Mesodermal cell (in vitro differentiated cells): ENCODE measurements at regions not wholly inside any gene's neighbourhood (a gene's known extent, or its start where the extent isn't known, plus 50 kb on each side); places are given as distances from the start of the nearest gene placed in this dataset.

Experiments
- H3K27ac ChIP-seq: 2 replicates; pipeline ENCODE4 v1.7.0; 2013; ENCODE audit warnings: mild to moderate bottlenecking, low read depth, low read length, moderate library complexity; ENCODE audit not compliant: severe bottlenecking
- H3K36me3 ChIP-seq: 2 replicates; pipeline ENCODE4 v1.7.1; 2013; ENCODE audit warnings: mild to moderate bottlenecking, low read length, moderate library complexity; ENCODE audit not compliant: control insufficient read depth, insufficient read depth
- H3K4me1 ChIP-seq: one replicate; pipeline ENCODE4 v1.7.1; 2013; ENCODE audit warnings: mild to moderate bottlenecking, low read length; ENCODE audit not compliant: insufficient read depth, control insufficient read depth, poor library complexity, severe bottlenecking
- H3K4me3 ChIP-seq: 2 replicates; pipeline ENCODE4 v1.7.0; 2013; ENCODE audit warnings: low read length, control low read depth, mild to moderate bottlenecking; ENCODE audit not compliant: insufficient read depth, poor library complexity, severe bottlenecking; ENCODE audit errors: extremely low read depth
- H3K9me3 ChIP-seq: 2 replicates; pipeline ENCODE4 v1.7.1; 2013; ENCODE audit warnings: mild to moderate bottlenecking, low read length, moderate library complexity; ENCODE audit not compliant: control insufficient read depth
- WGBS, 2 experiments: methylation state at CpG; one replicate each; pipeline ENCODE4 v1.1.5; 2013; ENCODE audit warnings: missing lambda C conversion rate in 2 of 2; ENCODE audit not compliant: insufficient coverage in 2 of 2; 5-methylcytosine and 5-hydroxymethylcytosine counted together

DNA sequence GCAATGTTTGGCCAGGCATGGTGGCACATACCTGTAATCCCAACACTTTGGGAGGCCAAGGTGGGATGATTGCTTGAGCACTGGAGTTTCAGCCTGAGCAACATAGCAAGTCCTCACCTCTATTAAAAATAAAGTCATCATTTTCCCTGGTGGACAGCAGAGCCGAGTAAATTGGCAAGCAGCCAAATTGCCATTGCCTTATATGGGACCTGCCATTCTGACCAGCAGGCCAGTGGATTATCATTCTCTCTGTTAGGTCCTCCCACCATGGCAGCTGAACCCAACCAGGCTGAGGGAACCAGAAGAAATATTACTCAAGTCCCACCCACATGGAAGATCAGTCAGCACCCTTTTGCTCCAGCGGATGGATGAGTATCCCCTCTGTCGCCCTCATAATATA, 1829.9 kb downstream of the EFNA5 start:
- 90 to 100% methylated on average over 1 to 2 of the region's 3 CpGs for WGBS, 2 experiments
- Histone ChIP-seq H3K36me3 (no peaks in the 10 kb centered on the region), H3K4me1 (no peaks in the 10 kb centered on the region), H3K4me3 (no peak overlapping the region), H3K9me3 (no peaks in the 10 kb centered on the region), H3K27ac (no peak overlapping the region)

DNA sequence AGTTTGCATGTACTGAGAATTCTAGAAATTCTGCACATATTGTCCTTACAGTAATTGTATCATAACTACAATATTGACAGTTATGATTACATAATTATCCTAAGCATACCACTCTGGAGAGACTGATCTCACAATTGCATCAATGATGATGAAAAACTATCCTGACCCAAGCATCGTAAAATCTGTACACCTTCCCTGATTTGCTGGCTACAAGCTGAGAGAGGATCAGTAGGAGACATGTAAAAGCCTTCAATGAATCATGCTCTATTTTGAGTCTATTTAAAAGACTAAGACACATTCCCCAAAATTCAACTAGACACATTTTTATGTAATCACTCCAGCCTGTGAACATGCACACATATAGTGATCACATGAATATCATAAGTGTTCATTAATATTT, 1833.8 kb downstream of the EFNA5 start:
- 83% methylated on average over 1 of the region's 1 CpG for WGBS, 2 experiments
- Histone ChIP-seq H3K4me1 (no peaks in the 10 kb centered on the region), H3K9me3 (no peaks in the 10 kb centered on the region), H3K4me3 (no peak overlapping the region), H3K36me3 (no peaks in the 10 kb centered on the region), H3K27ac (no peak overlapping the region)

DNA sequence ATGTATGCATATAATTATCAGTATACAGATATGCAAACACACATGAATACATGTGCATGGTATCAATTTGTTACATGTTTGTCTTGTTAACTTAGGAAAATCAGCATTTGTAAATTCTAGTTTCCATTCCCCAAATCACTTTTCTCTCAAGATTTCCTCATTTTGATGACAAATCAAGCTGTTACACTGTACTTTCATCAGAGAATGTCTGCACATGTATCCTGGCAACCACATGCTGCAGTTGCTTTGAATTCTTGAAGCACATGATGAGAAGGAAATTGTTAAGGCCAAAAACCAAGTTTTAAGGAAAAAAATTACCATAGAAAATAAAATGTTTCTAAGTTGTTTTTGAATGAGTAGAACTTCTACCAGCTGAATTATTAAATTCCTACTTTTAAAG, 1834.5 kb downstream of the EFNA5 start:
- Histone ChIP-seq H3K36me3 (no peaks in the 10 kb centered on the region), H3K4me1 (no peaks in the 10 kb centered on the region), H3K9me3 (no peaks in the 10 kb centered on the region), H3K4me3 (no peak overlapping the region), H3K27ac (no peak overlapping the region)

DNA sequence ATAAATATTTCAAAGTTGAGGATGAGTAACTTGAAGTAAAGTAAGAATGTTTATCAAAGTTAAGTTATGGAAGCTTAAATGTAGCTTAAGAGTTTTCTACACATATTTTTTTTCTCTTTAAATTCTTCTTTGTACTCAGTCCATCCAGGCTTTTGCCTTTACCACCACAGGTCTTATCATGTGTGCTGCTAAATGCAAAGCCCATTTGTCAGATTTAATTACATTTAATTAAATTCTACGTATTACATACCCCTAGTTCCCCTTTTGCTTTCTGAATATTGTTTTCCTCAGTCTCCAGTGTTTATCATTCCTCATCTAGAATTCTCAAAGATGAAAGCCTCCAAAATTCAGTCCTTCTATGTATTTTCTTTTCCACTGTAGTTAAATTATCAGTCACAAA, 1841.9 kb downstream of the EFNA5 start:
- Histone ChIP-seq H3K4me3 (no peak overlapping the region), H3K27ac (no peak overlapping the region), H3K36me3 (no peaks in the 10 kb centered on the region), H3K9me3 (no peaks in the 10 kb centered on the region), H3K4me1 (no peaks in the 10 kb centered on the region)
- WGBS, 2 experiments, result 100% methylated on average over 1 of the region's 1 CpG; no CpG with 5 or more reads in 1 of the 2 experiments

DNA sequence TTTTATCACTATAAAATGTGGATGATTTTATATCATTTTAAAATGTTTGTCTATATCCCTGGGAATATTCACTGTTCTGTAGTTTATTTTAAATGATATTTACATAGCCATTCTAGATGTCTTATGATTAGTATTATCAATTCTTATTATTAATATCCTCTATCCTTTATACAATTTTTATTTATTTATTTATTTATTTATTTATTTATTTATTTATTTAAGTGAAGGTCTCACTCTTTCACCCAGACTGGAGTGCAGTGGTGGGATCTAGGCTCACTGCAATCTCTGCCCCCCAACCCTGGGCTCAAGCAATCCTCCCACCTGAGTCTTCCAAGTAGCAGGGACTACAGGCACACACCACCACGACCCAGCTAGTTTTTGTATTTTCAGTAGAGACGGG, 1848.9 kb downstream of the EFNA5 start:
- no peaks in the 10 kb centered on the region for H3K4me1 ChIP-seq
- no peaks in the 10 kb centered on the region for H3K9me3 ChIP-seq
- 80 to 86% methylated on average over 2 of the region's 2 CpGs for WGBS, 2 experiments
- H3K27ac ChIP-seq, result no peak overlapping the region
- no peak overlapping the region for H3K4me3 ChIP-seq
- H3K36me3 ChIP-seq, result no peaks in the 10 kb centered on the region

DNA sequence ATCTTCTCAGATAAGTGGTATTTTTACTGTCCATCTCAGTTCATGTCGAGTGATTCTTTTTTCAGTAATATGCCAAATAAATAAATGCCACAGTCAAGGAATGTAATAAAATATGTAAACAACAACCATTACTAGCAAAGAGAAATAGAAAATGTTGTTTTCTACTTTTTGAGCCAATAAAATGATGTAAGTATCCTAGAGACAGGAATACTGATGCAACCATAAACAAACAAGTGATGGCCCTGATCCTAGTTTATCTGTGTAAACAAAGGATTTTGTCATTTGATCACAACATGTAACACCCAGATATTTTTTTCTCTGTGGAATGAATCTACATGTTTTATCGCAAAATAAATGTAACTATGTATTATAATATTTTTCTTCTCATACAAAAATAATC, 1852.8 kb downstream of the EFNA5 start:
- WGBS, 2 experiments, result no CpG with 5 or more reads among the region's 2 CpGs
- Histone ChIP-seq H3K36me3 (no peaks in the 10 kb centered on the region), H3K4me1 (no peaks in the 10 kb centered on the region), H3K4me3 (no peak overlapping the region), H3K27ac (no peak overlapping the region), H3K9me3 (no peaks in the 10 kb centered on the region)

DNA sequence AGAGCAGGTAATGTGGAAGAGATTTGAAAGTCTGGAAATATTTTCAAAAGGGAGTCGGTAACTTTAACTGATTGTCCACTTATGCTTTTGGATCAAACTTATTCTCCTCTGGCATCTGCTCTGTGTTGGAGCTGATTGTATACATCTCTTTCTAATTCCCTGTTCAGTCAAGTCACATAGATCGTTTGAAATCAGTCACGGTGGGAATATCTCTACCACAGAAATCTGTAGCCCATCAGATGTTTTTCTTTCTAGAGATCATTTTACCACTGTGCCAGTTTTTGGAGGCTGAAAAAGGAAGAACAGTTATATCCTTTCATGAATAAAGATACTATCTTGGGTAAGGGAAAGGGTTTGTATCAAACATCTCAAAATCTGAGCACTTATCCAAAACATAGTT, 1853.3 kb downstream of the EFNA5 start:
- whole genome bisulfite sequencing, 2 experiments, result 94% methylated on average over 3 of the region's 3 CpGs; no CpG with 5 or more reads in 1 of the 2 experiments
- H3K4me1 ChIP-seq, result no peaks in the 10 kb centered on the region
- H3K9me3 ChIP-seq, result no peaks in the 10 kb centered on the region

DNA sequence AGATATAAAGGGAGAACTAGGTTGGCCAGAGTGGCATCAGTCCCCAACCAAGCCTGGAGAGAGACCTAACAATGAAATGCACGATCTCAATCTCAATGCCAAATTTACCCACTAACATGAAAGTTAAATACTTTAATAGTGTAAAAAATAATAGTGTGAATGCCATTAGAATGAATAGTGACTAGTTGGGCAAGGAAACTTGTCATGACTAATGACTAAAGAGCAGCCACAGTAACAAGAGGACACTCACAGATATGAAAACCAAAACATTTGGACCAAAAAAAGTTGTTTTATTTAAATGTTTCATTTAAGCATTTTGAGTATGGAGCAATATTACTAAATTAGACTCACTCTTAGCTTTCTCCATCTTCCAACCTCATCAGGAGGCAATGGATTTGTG, 1853.8 kb downstream of the EFNA5 start:
- no CpG with 5 or more reads among the region's 1 CpG for WGBS, 2 experiments
- H3K9me3 ChIP-seq, result no peaks in the 10 kb centered on the region
- H3K4me3 ChIP-seq, result no peak overlapping the region
- no peaks in the 10 kb centered on the region for H3K4me1 ChIP-seq
- H3K36me3 ChIP-seq, result no peaks in the 10 kb centered on the region
- no peak overlapping the region for H3K27ac ChIP-seq

More for the DNA sequence above, 1853.3 kb downstream of the EFNA5 start:
- H3K36me3 ChIP-seq, result no peaks in the 10 kb centered on the region
- H3K4me3 ChIP-seq, result no peak overlapping the region
- peak overlapping the region; percentile 7 for H3K27ac ChIP-seq

DNA sequence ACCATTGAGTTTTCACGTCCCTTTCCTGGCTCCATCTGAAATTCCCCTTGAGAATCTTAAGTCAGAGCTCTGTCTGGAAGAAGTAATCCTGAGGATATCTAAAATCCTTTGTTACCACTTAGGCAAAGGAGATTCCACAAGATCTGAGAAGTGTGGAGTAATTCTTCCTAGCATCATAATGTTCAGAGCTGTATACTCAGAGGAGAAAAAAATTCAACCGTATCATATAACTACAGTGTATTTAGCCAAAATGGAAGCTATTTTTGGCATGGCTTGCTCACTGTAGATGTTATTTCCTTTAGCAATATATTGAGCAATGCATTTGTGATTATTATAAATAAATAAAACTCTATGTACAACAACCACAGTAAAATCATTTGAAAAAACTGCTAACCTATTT, 1858.4 kb downstream of the EFNA5 start:
- Histone ChIP-seq H3K27ac (no peak overlapping the region), H3K4me3 (no peak overlapping the region), H3K36me3 (no peaks in the 10 kb centered on the region), H3K9me3 (no peaks in the 10 kb centered on the region), H3K4me1 (no peaks in the 10 kb centered on the region)
- no CpG with 5 or more reads among the region's 2 CpGs for WGBS, 2 experiments

DNA sequence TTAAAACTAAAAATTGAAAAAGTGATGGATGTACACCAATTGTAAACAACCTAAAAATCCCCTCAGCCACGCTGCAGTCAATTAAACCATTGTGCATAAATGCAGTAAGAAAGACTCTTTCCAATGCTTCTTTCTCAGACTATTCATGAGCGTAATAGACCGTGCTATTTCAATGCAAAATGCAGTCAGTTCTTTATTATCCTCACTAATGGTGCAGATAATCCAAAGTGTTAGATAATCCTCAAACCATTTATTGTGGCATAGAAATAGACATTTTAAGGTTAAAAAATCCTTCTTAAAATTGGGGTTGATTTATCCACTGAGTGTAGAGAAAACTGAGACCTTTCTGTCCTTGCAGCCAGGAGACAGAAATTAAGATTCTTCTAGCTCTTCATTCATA, 1862.8 kb downstream of the EFNA5 start:
- H3K4me3 ChIP-seq, result no peak overlapping the region
- WGBS, 2 experiments, result 100% methylated on average over 1 of the region's 3 CpGs; no CpG with 5 or more reads in 1 of the 2 experiments
- H3K27ac ChIP-seq, result no peak overlapping the region
- peaks cover 13% of the 10 kb centered on the region for H3K9me3 ChIP-seq
- no peaks in the 10 kb centered on the region for H3K4me1 ChIP-seq
- H3K36me3 ChIP-seq, result no peaks in the 10 kb centered on the region

DNA sequence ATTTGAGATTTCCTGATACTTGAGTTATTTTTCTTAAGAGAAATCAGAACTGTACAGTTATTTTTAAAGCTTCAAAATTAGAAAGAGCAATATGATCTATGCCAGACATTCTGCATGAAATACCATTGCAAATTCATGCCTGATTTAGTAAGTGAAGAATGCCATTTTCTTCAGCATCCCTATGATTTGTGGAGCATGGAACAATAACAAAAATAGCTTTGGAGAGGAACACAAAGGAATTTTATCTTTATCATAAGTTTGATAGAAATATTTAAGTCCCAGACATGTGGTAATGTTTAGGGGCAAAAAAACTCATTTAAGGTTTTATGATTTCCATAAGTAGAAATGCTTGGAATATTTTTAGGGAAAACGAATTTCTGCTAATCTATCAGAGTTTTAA, 1863.4 kb downstream of the EFNA5 start:
- no peak overlapping the region for H3K27ac ChIP-seq
- no peaks in the 10 kb centered on the region for H3K4me1 ChIP-seq
- H3K4me3 ChIP-seq, result no peak overlapping the region
- H3K9me3 ChIP-seq, result peaks cover 17% of the 10 kb centered on the region
- H3K36me3 ChIP-seq, result no peaks in the 10 kb centered on the region
- WGBS, 2 experiments, result no CpG with 5 or more reads among the region's 1 CpG

DNA sequence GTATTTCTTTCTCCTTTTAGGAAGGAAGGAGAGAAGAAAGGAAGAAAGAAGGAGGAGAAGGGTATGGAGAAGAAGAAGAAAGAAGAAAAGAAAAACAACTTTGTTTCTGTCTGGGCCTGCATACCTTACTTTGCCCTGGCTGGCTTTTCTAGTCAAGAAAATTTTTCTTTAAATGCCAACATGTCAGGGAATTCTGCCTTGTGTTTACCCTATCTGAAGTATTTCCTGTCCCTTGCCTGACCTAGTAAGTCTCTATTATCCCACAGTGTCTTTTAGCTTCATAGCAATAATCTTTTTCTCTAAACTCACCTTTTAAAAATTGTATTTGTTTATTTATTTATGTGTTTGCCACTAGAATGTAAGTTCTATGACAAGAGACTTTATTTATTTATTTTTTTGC, 1864.1 kb downstream of the EFNA5 start:
- H3K27ac ChIP-seq, result no peak overlapping the region
- H3K36me3 ChIP-seq, result no peaks in the 10 kb centered on the region
- peaks cover 17% of the 10 kb centered on the region for H3K9me3 ChIP-seq
- H3K4me3 ChIP-seq, result no peak overlapping the region
- H3K4me1 ChIP-seq, result no peaks in the 10 kb centered on the region
